NB4 (cell line): ENCODE measurements at regions not wholly inside any gene's neighbourhood (a gene's known extent, or its start where the extent isn't known, plus 50 kb on each side); places are given as distances from the start of the nearest gene placed in this dataset.
"Not testable (repeated sequence)": the region's sequence is repeated elsewhere in the genome, so short reads cannot be mapped to it uniquely, and the experiment has no call there.

Source experiments
- DNase-seq: peaks from one replicate; pipeline ENCODE4 v3.0.0; 2010; ENCODE audit warnings: low read depth
- H3K4me3 ChIP-seq: one replicate; pipeline ENCODE4 v1.5.1; 2011; ENCODE audit warnings: mild to moderate bottlenecking, low read depth, low read length, moderate library complexity
- MAX ChIP-seq: IDR thresholded peaks from 2 replicates; pipeline ENCODE4 v1.6.1; 2011; ENCODE audit warnings: low read depth, low read length
- MYC ChIP-seq: IDR thresholded peaks from 2 replicates; pipeline ENCODE4 v1.6.1; 2011; ENCODE audit warnings: low read depth, low read length
- POLR2A ChIP-seq: IDR thresholded peaks from 2 replicates; pipeline ENCODE4 v1.6.1; 2011; ENCODE audit warnings: mild to moderate bottlenecking; ENCODE audit not compliant: insufficient read length; ENCODE audit errors: extremely low read depth
- TF ChIP-seq, protein P1 (sequence below): IDR thresholded peaks from one replicate; pipeline ENCODE4 v1.5.1; 2012; ENCODE audit warnings: low read depth, low read length

DNA sequence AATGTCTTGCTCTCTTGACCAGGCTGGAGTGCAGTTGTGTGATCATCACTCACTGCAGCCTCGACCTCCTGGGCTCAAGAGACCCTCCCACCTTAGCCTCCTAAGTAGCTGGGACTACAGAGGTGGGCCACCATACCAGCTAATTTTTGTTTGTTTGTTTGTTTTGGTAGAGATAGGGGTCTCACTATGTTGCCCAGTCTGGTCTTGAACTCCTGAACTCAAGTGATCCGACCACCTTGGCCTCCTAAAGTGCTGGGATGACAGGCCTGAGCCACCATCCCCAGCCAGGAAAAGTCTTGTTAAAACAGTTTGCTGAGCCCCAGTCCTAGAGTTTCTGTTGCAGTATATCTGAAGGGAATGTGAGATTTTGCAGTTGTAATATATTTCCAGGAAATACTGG is 83.9 kb downstream of the SKIDA1 start:
- no peak overlapping the region for H3K4me3 ChIP-seq
- TF ChIP-seq, protein P1, sequence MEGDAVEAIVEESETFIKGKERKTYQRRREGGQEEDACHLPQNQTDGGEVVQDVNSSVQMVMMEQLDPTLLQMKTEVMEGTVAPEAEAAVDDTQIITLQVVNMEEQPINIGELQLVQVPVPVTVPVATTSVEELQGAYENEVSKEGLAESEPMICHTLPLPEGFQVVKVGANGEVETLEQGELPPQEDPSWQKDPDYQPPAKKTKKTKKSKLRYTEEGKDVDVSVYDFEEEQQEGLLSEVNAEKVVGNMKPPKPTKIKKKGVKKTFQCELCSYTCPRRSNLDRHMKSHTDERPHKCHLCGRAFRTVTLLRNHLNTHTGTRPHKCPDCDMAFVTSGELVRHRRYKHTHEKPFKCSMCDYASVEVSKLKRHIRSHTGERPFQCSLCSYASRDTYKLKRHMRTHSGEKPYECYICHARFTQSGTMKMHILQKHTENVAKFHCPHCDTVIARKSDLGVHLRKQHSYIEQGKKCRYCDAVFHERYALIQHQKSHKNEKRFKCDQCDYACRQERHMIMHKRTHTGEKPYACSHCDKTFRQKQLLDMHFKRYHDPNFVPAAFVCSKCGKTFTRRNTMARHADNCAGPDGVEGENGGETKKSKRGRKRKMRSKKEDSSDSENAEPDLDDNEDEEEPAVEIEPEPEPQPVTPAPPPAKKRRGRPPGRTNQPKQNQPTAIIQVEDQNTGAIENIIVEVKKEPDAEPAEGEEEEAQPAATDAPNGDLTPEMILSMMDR: no peak
- TF ChIP-seq MAX: no peak
- no peak for TF ChIP-seq POLR2A
- no peak for TF ChIP-seq MYC
- no peak for DNase-seq

GRCh38 chr10:21438914-21439313 is 86.6 kb downstream of the SKIDA1 start:
- DNase-seq, H3K4me3 ChIP-seq: not testable (repeated sequence)

GRCh38 chr10:21437770-21438382 is 87.6 kb downstream of the SKIDA1 start:
- TF ChIP-seq MYC: no peak
- TF ChIP-seq MAX: no peak
- TF ChIP-seq, protein P1: no peak
- TF ChIP-seq POLR2A: no peak
- no peak overlapping the region for H3K4me3 ChIP-seq
- DNase-seq: no peak

DNA sequence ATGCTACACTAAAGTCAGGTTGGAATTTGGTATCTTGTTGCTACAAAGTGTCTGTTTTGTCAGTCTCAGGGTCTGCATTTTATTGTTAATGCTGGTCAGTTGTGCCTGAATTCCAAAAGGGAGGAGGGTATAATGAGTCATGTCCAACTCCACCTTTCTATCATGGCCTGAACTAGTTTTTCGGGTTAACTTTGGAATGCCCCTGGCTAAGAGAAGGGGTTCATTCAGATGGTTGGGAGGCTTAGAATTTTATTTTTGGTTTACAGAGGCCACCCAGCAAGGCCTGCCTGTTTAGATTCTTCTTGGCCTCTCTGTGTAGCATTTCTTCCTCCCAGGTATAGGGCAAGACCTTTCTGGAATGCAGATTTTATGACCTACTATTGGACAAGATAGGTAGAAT is 93.2 kb downstream of the SKIDA1 start:
- H3K4me3 ChIP-seq: no peak overlapping the region
- DNase-seq: no peak
- TF ChIP-seq MAX: no peak
- TF ChIP-seq, protein P1: no peak
- no peak for TF ChIP-seq MYC
- TF ChIP-seq POLR2A: no peak

GRCh38 chr10:21431799-21432198 is 93.7 kb downstream of the SKIDA1 start:
- no peak overlapping the region for H3K4me3 ChIP-seq
- TF ChIP-seq, protein P1: no peak
- TF ChIP-seq MYC (no peak), POLR2A (no peak), MAX (no peak)
- DNase-seq: no peak

DNA sequence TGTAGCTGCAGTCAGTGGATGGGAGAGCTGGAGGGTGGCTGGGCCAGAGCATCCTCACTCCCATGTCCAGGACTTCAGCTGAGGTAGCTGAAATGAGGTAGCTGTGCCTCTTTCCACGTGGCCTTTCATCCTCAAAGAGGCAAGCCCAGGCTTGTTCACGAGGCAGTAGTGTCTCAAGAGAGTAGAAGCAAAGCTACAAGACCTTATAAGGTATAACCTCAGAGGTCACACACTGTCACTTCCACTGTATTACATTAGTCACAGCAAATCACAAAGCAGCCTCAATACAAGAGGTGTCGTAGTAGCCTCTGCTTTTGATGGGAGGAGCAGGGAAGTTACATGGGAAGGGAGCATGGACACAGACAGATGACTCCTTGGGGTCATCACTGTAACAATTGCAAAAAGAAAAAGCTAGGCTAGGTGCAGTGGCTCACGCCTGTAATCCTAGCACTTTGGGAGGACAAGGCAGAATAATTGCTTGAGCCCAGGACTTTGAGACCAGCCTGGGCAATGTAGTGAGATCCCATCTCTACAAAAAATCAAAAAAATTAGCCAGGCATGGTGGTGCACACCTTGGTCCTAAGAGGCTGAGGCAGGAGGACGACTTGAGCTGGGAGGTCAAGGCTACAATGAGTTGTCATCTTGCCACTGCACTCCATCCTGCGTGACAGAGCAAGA is 97.5 kb downstream of the SKIDA1 start:
- no peak for TF ChIP-seq MAX
- TF ChIP-seq, protein P1: no peak
- no peak for TF ChIP-seq MYC
- no peak for TF ChIP-seq POLR2A
- no peak overlapping the region for H3K4me3 ChIP-seq
- peak; percentile 4 for DNase-seq
